GM12874 (cell line): ENCODE measurements at regions not wholly inside any gene's neighbourhood (a gene's known extent, or its start where the extent isn't known, plus 50 kb on each side); places are given as distances from the start of the nearest gene placed in this dataset.

Experiments
- TF ChIP-seq, protein P1 (sequence below): IDR thresholded peaks from 2 replicates; pipeline ENCODE4 v1.5.1; 2011; ENCODE audit warnings: low read depth, mild to moderate bottlenecking, control low read depth, low read length, moderate library complexity; ENCODE audit not compliant: insufficient read depth

DNA sequence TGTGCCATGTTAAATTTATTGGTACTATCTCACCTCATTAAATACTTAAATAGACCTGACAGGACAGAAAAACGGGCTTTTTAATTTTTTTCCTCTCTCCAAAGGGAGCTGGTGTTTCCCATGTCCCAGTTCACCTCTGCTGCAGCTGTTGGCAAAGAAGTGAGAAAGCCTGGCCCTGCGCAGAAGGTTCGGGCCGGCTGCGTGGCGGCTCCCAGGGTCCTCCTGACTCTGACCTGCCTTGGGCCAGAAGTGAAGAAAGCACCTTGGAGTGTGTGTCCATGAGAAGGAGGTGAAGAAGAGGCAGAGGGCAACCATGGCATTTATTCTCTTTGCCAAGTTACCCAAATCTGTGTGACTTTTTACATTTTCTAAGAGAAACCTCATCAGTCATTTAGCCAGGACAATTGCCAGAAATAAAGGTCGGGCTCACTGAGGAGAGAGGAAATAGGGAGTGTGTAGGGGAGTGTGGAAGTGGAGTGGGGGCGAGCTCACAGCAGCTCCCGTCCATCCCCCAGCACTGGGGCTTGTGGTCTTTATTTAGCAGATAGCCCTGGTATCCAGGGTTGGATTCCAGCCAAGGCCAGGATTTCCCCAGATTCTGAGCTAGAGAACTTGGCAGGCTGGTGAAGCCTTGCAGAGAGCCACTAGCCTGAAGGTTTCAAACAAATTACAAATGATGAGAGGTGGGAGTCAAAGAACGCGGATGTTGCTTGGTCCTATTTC, 102.4 kb upstream of the CADM1 start:
- TF ChIP-seq, protein P1, sequence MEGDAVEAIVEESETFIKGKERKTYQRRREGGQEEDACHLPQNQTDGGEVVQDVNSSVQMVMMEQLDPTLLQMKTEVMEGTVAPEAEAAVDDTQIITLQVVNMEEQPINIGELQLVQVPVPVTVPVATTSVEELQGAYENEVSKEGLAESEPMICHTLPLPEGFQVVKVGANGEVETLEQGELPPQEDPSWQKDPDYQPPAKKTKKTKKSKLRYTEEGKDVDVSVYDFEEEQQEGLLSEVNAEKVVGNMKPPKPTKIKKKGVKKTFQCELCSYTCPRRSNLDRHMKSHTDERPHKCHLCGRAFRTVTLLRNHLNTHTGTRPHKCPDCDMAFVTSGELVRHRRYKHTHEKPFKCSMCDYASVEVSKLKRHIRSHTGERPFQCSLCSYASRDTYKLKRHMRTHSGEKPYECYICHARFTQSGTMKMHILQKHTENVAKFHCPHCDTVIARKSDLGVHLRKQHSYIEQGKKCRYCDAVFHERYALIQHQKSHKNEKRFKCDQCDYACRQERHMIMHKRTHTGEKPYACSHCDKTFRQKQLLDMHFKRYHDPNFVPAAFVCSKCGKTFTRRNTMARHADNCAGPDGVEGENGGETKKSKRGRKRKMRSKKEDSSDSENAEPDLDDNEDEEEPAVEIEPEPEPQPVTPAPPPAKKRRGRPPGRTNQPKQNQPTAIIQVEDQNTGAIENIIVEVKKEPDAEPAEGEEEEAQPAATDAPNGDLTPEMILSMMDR = no peak

DNA sequence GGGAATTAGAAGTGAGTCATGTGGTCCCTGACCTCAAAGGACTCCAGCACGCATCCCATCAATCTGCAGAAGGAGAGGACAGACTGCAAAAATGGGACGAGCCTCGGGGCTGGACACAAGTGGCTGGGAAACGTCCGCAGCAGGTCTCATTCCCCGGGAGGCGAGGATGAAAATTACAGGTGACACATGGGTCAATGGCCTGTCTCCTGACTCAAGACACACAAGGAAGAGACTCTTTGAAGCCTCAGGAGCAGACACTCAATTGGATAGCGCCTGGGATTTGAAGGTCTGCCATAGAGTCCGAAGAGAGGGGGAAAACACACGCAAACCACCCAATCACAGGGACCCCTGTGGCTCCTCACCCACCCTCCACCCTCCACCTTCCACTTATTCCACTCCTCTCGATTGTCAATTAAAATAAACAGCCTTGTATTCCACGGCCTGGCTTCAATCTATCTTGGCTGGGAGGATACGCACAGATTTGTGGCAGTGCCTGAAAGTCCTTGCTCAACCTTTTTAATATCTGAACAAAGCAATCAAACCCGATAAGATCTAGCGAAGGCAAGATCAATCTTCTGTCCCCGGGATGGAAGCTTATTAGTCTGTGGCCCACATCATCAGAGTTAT, 101.8 kb upstream of the CADM1 start:
- TF ChIP-seq, protein P1 = no peak

DNA sequence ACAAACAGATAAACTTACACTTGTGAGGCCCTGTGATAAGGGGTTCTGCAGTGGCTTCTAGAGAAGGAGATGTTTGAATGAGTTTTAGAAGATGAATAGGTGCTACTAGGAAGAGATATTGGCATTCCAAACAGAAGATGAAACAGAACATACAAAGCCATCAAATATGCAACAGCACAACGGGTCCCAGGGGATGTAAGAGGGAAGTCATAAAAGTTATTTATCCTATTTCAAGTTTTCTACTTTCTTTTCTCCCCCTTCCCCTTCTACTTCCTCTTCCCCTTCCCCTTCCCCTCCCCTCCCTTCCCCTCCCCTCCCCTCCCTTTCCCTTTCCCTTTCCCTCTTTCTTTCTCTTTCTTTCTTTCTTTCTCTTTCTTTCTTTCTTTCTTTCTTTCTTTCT, 94.9 kb upstream of the CADM1 start:
- TF ChIP-seq, protein P1 = no peak

DNA sequence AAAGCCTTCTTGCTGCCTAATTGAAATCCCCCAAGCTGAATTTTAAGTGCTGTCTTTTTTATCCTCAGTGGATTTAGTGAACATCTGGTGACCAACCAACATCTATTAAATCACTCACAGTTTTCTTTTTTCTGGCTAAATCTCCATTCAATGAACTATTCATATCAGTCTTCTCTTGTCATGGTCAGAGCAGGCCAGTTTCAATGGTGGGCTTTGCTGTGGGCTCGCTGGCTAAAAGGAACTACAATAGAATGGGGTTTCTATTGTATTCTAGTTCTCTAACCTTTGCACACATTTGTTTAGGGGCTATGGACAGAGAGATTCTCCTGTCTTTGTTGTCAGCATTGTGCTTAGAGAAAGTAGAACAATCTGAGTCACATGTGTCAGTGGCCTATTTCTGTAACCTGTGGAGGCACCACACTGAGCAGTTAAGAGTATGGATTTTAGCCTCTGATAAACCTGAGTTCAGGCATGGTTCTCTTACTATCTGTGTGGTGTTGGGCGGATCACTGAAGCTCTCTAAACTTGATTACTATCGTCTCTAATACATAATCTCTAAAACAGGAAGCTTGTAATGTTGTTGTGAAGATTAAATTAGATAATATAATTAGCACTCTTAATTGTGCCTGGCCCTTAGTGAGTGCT, 94.2 kb upstream of the CADM1 start:
- TF ChIP-seq, protein P1 = no peak

DNA sequence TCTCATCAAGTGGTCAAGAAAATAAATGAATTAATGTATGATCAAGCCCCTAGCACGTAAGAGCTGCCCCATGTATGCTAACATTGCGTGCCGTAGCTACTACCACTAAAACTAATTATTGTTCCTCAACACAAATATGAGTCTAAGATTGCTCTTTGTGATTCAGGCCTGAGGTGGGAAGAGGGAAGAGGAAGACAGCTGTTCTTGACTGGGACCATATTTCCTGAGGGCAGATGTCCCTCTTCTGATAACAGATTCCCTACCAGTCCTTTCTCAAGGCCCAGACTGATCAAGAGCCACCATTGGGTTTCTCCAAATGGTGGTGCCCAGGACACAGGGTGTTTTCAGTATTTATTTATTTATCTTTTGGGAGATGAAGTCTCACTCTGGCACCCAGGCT, 87.2 kb upstream of the CADM1 start:
- TF ChIP-seq, protein P1 = no peak

DNA sequence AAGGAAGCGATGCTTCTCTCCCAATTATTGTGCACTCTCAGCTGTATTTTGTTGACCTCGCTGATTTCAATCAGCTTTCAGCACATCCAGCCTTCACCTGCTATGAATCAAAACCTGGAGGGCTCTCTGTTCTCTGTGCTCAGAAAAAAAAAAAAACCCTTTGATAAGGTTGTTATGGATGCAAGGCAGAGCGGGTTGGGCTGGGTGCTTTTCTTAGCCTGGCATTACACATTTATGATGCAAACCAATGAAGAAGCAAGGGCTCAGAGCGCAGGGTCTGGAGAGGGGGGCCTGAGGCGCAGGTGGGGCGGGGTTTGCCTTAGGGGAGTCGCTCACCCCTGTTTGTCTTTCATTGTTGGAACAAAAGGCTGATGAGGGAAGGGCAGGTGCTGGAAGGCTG, 86.0 kb upstream of the CADM1 start:
- TF ChIP-seq, protein P1 = no peak

DNA sequence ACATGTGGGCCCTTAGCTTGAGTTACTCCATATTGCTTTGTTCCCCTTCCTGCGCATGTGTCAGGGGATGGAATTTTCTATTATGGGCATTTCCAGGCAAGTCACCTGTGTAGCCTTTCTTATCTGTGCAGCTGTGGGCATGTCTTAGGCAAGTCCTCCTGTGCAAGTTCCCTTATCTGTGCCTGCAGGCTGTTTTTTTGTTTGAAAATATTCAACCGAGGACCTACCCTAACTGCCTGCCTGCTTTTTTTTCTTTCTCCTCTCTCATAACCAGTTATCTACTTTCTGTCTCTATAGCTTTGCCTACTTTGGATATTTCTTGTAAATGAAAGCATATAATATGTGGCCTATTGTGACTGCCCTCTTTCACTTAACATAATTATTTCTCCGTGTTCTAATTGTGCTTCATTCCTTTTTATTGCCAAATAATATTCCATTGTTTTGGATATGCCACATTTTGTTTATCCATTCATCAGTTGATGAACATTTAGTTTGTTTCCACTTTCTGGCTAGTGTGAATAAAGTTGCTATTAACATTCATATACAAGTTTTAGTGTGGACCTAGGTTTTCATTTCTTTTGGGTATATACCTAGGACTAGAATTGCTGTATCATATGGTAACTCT, 83.6 kb upstream of the CADM1 start:
- TF ChIP-seq, protein P1 = no peak
